Tibial nerve (tissue), 3 donors: ENCODE measurements at regions not wholly inside any gene's neighbourhood (a gene's known extent, or its start where the extent isn't known, plus 50 kb on each side); places are given as distances from the start of the nearest gene placed in this dataset.

Experiments used
- POLR2A ChIP-seq, 2 donors: fragments of 450-650 bp; IDR thresholded peaks; one replicate each; pipeline ENCODE4 v1.6.1; 2017; ENCODE audit warnings: antibody characterized with exemption in 2 of 2, mild to moderate bottlenecking in 2 of 2, moderate library complexity in 2 of 2
- TF ChIP-seq, protein P1 (sequence below), 5 experiments: fragments of 200-600 bp in 3 of 5; fragments of 450-650 bp in 2 of 5; sonication (generic) in 3 of 5; IDR thresholded peaks; one replicate each; pipeline ENCODE4 v1.5.1; 2016 to 2019; ENCODE audit warnings: antibody characterized with exemption in 5 of 5, mild to moderate bottlenecking in 3 of 5, moderate library complexity in 2 of 5

DNA sequence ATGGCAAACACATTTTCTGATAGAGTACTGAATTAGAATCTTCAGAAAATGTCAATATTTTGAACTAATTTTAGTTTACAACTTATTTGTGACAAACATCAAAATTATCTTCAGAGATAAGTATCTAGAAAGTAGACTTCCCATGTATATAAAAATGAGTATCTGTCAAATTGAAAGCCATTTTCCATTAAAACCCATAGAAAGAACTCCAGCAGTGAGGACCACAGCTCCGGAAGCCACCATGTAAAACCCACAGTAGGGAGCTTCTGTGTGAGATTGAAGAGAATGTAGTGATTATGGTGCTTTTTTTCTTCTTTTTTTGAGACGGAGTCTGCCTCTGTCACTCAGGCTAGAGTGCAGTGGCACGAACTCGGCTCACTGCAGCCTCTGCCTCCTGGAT, 687.0 kb downstream of the TYW1 start:
- no peak for TF ChIP-seq POLR2A (IDR thresholded peaks at IDR 0.05)
- TF ChIP-seq, protein P1, sequence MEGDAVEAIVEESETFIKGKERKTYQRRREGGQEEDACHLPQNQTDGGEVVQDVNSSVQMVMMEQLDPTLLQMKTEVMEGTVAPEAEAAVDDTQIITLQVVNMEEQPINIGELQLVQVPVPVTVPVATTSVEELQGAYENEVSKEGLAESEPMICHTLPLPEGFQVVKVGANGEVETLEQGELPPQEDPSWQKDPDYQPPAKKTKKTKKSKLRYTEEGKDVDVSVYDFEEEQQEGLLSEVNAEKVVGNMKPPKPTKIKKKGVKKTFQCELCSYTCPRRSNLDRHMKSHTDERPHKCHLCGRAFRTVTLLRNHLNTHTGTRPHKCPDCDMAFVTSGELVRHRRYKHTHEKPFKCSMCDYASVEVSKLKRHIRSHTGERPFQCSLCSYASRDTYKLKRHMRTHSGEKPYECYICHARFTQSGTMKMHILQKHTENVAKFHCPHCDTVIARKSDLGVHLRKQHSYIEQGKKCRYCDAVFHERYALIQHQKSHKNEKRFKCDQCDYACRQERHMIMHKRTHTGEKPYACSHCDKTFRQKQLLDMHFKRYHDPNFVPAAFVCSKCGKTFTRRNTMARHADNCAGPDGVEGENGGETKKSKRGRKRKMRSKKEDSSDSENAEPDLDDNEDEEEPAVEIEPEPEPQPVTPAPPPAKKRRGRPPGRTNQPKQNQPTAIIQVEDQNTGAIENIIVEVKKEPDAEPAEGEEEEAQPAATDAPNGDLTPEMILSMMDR (IDR thresholded peaks at IDR 0.05): no peak
